SJSA1 (cell line): ENCODE measurements at regions not wholly inside any gene's neighbourhood (a gene's known extent, or its start where the extent isn't known, plus 50 kb on each side); places are given as distances from the start of the nearest gene placed in this dataset.
"Not testable (repeated sequence)": the region's sequence is repeated elsewhere in the genome, so short reads cannot be mapped to it uniquely, and the experiment has no call there.

ENCODE experiments used
- DNase-seq, 2 experiments: peaks; one replicate each; pipeline ENCODE4 v3.0.0-alpha.2; 2015 to 2020; ENCODE audit warnings: low spot score in 2 of 2, low read depth in 1 of 2
- H3K27ac ChIP-seq: fragments of 250-450 bp; sonication (Bioruptor Pico); 2 replicates; pipeline ENCODE4 v1.5.1; 2020; ENCODE audit warnings: mild to moderate bottlenecking, moderate library complexity
- H3K27me3 ChIP-seq: fragments of 250-450 bp; sonication (Bioruptor Pico); replicated peaks from 2 replicates; pipeline ENCODE4 v1.5.1; 2020; ENCODE audit warnings: mild to moderate bottlenecking, moderate library complexity
- H3K36me3 ChIP-seq: fragments of 250-450 bp; sonication (Bioruptor Pico); 2 replicates; pipeline ENCODE4 v1.5.1; 2020; ENCODE audit warnings: mild to moderate bottlenecking
- H3K4me1 ChIP-seq: fragments of 250-450 bp; sonication (Bioruptor Pico); replicated peaks from 2 replicates; pipeline ENCODE4 v1.6.1; 2021; ENCODE audit warnings: mild to moderate bottlenecking
- H3K4me3 ChIP-seq: fragments of 250-450 bp; sonication (Bioruptor Pico); 2 replicates; pipeline ENCODE4 v1.5.1; 2020; ENCODE audit warnings: mild to moderate bottlenecking
- H3K9me3 ChIP-seq: fragments of 250-450 bp; sonication (Bioruptor Pico); replicated peaks from 2 replicates; pipeline ENCODE4 v1.5.1; 2020; ENCODE audit warnings: mild to moderate bottlenecking

GRCh38 chr1:30012455-30013440 is 710.6 kb downstream of the MATN1 start:
- no peak overlapping the region for H3K4me3 ChIP-seq
- H3K27ac ChIP-seq: no peak overlapping the region
- H3K4me1 ChIP-seq: no peaks in the 10 kb centered on the region
- no peaks in the 10 kb centered on the region for H3K27me3 ChIP-seq
- H3K36me3 ChIP-seq: no peaks in the 10 kb centered on the region
- no peaks in the 10 kb centered on the region for H3K9me3 ChIP-seq
- no peak for DNase-seq

GRCh38 chr1:30011970-30012369 is 711.4 kb downstream of the MATN1 start:
- no peak for DNase-seq
- no peaks in the 10 kb centered on the region for H3K36me3 ChIP-seq
- H3K9me3 ChIP-seq: no peaks in the 10 kb centered on the region
- no peak overlapping the region for H3K4me3 ChIP-seq
- no peak overlapping the region for H3K27ac ChIP-seq
- H3K27me3 ChIP-seq: no peaks in the 10 kb centered on the region
- H3K4me1 ChIP-seq: no peaks in the 10 kb centered on the region

DNA sequence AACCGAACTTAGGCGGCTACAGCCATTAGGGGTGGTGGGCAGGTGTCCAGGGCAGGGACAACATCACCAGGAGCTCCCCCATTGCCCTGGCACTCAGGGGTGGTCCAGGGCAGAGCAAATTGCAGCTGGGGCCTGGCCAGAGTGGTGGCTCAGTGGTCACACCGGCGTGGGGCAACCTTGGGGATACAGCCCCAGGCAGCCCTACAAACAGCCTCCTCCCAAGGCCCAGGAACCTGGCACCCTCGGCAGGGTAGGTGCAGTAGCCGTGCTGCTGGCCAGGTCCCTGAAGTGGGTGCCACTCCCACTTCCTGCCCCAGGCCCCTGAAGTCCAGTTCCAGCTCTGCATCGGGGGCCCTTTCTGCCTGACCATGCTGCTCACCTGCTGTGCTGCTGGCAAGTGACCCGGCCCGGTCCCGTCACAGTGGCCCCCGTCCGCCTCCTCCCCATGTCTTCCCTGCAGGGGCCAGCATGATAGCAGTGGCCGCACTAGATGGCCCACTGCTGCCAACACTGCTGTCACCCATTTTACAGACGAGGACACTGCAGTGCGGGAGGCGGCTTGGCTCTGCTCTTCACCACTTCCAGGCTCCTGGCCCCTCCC is 712.8 kb downstream of the MATN1 start:
- H3K27me3 ChIP-seq: no peaks in the 10 kb centered on the region; the same call in 1 of the 2 replicates
- H3K9me3 ChIP-seq: no peaks in the 10 kb centered on the region
- DNase-seq: no peak
- no peaks in the 10 kb centered on the region for H3K4me1 ChIP-seq
- H3K27ac ChIP-seq: no peak overlapping the region
- H3K4me3 ChIP-seq: no peak overlapping the region
- no peaks in the 10 kb centered on the region for H3K36me3 ChIP-seq

DNA sequence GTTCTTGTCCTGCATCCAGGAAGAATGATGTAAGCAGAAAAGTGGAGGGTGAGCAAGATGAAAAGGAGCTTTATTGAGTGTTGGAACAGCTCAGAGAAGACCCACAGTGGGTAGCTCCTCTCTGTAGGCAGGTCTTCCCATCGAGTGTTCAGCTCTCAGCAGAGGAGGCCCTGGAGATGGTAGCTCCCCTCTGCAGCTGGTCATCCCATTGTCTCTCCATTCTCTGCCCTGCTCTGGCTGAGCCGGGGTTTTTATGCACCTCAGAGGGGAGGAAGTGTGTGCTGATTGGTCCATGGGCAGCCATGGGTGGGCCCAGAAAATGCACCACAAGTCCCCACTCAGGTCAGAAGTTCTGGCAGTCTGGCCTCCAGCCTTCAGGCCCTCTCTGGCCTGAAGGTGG is 713.7 kb downstream of the MATN1 start:
- H3K27me3 ChIP-seq: no peaks in the 10 kb centered on the region; the same call in 1 of the 2 replicates
- no peak for DNase-seq
- no peaks in the 10 kb centered on the region for H3K36me3 ChIP-seq
- no peak overlapping the region for H3K27ac ChIP-seq
- H3K4me3 ChIP-seq: no peak overlapping the region
- no peaks in the 10 kb centered on the region for H3K9me3 ChIP-seq
- no peaks in the 10 kb centered on the region for H3K4me1 ChIP-seq

DNA sequence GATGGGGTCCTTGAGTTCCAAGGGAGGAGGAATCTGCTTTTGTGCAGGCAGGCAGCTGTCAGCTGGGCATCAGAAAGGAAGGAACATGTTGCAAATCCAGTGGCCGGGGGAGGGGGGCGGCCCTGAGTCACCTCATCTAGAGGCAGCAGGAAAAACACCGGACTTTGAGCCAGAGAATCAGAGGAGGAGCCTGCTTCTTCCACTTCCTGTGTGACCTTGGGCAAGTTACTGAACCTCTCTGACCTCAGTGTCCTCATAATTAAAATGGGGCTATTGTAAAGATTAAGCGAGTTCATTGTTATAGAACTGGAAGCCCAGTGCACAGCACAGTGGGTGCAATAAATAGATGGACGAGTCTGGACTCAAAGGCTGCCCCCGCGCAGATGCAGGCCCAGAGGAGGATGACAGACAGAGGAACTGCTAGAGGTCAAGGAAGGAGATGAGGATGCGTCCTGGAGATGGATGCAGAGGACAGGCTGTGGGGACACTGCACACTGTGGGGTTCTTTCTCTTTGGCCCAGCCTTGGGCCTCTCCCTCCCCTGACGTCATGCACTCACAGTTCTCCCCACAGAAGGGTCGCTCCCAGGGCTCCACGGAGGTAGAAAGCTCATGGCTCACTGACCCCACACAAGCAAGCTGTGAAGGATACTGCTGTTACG is 714.3 kb downstream of the MATN1 start:
- Histone ChIP-seq H3K4me3 (no peak overlapping the region), H3K27ac (no peak overlapping the region), H3K9me3 (no peaks in the 10 kb centered on the region), H3K4me1 (no peaks in the 10 kb centered on the region), H3K36me3 (no peaks in the 10 kb centered on the region), H3K27me3 (no peaks in the 10 kb centered on the region; the same call in 1 of the 2 replicates)
- no peak for DNase-seq

DNA sequence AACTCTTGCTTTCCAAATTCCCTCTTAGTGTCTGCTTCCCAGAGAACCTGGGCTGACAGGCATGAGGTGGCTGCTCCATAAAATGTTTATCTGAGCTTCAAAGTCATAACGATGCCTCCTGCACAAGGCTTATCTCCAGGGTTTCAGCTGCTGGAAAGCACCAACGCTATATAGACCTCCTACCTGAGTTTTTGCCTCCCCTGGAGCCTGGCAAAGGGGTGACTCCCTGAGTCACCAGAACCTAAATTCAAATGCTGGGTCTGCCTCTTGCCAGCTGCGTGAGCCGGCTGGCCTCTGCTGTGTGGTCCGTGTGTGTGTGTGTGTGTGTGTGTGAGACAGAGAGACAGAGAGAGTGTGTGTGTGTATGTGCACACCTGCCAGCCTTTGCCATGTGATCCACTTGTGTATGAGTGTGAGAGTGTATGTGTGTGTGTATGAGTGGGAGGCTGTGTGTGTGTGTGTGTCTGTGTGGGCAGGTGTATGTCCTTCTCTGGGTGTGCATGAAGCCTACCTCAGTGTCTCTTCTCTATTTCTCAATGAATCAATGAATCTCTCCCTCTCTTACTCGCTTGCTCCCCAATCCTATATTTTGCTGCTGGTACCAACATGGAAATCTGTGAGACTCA is 714.9 kb downstream of the MATN1 start:
- no peak for DNase-seq
- H3K9me3 ChIP-seq: no peaks in the 10 kb centered on the region
- H3K27ac ChIP-seq: no peak overlapping the region
- H3K27me3 ChIP-seq: no peaks in the 10 kb centered on the region; the same call in 1 of the 2 replicates
- H3K4me1 ChIP-seq: no peaks in the 10 kb centered on the region
- H3K36me3 ChIP-seq: no peaks in the 10 kb centered on the region
- no peak overlapping the region for H3K4me3 ChIP-seq

DNA sequence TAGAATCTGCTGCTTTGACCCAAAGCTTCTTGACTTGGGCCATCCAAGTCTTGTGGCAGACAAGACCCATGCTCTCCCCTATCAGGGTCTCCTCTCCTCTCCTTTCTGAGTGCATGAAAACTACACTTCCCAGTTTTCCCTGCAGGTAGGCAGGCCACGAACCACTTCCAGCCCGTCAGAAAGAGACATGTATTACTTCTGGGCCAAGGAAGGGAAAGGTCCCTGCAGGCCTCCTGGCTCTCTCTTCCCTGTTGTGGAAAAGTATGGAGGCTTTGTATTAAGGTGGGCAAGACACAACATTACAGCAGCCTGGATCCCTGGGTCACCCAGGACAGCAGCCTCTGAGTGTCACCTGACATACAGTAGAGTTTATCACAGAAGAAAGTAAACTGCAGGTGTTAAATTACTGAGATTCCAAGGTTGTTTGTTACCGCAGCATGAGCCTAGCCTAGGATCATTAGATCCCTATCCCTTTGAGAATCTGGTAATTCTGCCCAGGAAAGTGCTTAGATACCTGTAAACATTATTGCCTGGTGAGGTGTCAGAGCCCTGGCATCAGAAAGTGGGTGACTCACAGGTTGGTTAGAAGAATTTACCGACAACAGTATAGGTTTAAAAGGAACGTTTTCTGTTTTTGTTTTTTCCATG is 717.3 kb downstream of the MATN1 start:
- Histone ChIP-seq H3K9me3 (no peaks in the 10 kb centered on the region), H3K36me3 (no peaks in the 10 kb centered on the region), H3K27ac (no peak overlapping the region), H3K4me3 (no peak overlapping the region), H3K4me1 (no peaks in the 10 kb centered on the region), H3K27me3 (peaks cover 5% of the 10 kb centered on the region; the same call in 1 of the 2 replicates)
- DNase-seq: no peak

GRCh38 chr1:30001732-30002039 is 721.7 kb downstream of the MATN1 start:
- peaks cover 5% of the 10 kb centered on the region; the same call in 1 of the 2 replicates for H3K27me3 ChIP-seq
- H3K4me3 ChIP-seq: no peak overlapping the region
- no peak for DNase-seq

DNA sequence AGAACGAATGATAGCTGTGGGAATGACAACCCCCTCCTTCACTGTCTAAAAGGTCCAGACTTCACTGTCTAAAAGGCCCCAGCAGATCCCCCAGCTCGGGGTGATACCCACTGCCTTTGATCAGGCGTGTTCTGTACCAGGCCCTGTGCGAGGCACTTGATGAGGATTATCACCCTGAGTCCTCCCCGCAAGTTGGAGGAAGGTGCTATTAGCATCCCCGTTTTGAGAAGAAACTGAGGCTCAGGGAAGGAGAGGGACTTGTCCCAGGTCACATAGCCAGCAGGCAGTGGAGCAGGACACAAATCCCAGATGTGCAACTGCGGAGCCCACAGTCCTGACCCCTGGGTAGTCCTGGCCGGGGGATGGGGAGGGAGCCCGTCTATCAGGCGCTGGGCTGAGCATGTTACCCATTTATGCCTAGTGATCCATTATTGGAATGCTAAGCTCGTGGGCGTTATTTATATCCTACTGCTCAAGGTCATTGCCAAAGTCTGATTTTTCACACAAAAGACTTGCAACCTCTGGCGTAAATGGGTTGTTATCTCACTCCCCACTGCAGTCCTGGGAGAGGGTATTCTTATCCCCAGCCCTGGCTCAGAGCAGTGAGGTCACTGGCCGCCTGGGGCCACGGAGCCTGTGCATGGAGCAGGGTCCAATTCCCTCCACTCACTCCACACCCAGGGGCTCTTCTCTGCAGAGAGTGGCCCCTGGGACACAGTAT is 722.2 kb downstream of the MATN1 start:
- Histone ChIP-seq H3K4me1 (no peaks in the 10 kb centered on the region), H3K9me3 (no peaks in the 10 kb centered on the region), H3K4me3 (no peak overlapping the region), H3K27ac (no peak overlapping the region), H3K27me3 (peaks cover 5% of the 10 kb centered on the region; the same call in 1 of the 2 replicates), H3K36me3 (no peaks in the 10 kb centered on the region)
- DNase-seq: no peak

More at GRCh38 chr1:30001732-30002039, 721.7 kb downstream of the MATN1 start:
- no peaks in the 10 kb centered on the region for H3K9me3 ChIP-seq
- no peak overlapping the region for H3K27ac ChIP-seq
- no peaks in the 10 kb centered on the region for H3K4me1 ChIP-seq
- no peaks in the 10 kb centered on the region for H3K36me3 ChIP-seq

DNA sequence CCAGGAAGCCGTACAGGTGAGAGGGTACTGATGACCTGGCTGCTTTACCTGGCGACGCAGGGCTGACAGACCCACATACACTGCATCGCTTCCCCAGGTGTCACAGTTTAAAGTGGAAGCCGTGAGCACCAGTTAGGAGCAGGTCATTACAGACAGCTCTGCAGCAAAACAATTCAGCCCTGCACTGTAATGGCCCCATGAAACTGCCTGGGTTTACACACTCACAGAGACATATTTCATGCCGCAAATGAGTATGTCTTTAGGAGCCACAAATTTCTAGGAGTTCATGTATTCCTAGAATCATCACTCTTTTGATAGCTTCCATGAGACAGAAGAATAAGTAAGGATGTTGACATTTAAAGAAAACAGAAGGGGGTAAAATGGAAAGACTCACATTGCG is 723.1 kb downstream of the MATN1 start:
- no peaks in the 10 kb centered on the region for H3K4me1 ChIP-seq
- no peak overlapping the region for H3K4me3 ChIP-seq
- no peak overlapping the region for H3K27ac ChIP-seq
- no peaks in the 10 kb centered on the region for H3K36me3 ChIP-seq
- 0 out of 2 replicates have a peak, but pooled peaks cover 5% of the 10 kb centered on the region for H3K27me3 ChIP-seq
- H3K9me3 ChIP-seq: no peaks in the 10 kb centered on the region
- no peak for DNase-seq

- no peak overlapping the region for H3K27ac ChIP-seq
- DNase-seq: no peak
- H3K27me3 ChIP-seq: 0 out of 2 replicates have a peak, but pooled peaks cover 5% of the 10 kb centered on the region
- no peaks in the 10 kb centered on the region for H3K4me1 ChIP-seq
- no peaks in the 10 kb centered on the region for H3K36me3 ChIP-seq
- no peak overlapping the region for H3K4me3 ChIP-seq
- no peaks in the 10 kb centered on the region for H3K9me3 ChIP-seq
Measured at GRCh38 chr1:29999595-29999994, 723.8 kb downstream of the MATN1 start.

- Histone ChIP-seq H3K4me3 (no peak overlapping the region), H3K27me3 (0 out of 2 replicates have a peak, but pooled peaks cover 5% of the 10 kb centered on the region), H3K9me3 (peaks cover 2% of the 10 kb centered on the region), H3K4me1 (no peaks in the 10 kb centered on the region), H3K36me3 (no peaks in the 10 kb centered on the region), H3K27ac (no peak overlapping the region)
- DNase-seq: no peak
Measured at GRCh38 chr1:29998686-29999085, 724.7 kb downstream of the MATN1 start.

DNA sequence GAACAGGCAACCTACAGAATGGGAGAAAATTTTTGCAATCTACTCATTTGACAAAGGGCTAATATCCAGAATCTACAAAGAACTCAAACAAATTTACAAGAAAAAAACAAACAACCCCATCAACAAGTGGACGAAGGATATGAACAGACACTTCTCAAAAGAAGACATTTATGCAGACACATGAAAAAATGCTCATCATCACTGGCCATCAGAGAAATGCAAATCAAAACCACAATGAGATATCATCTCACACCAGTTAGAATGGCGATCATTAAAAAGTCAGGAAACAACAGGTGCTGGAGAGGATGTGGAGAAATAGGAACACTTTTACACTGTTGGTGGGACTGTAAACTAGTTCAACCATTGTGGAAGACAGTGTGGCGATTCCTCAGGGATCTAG is 725.6 kb downstream of the MATN1 start:
- DNase-seq, H3K9me3 ChIP-seq, H3K4me3 ChIP-seq, H3K27me3 ChIP-seq, H3K4me1 ChIP-seq, H3K36me3 ChIP-seq, H3K27ac ChIP-seq: not testable (repeated sequence)
